Liver (tissue), 8 donors: ENCODE measurements at regions not wholly inside any gene's neighbourhood (a gene's known extent, or its start where the extent isn't known, plus 50 kb on each side); places are given as distances from the start of the nearest gene placed in this dataset.
A peak's percentile ranks its signal among the peaks of the same experiment; 100 is the strongest.

Experiments used
- DNase-seq: peaks from one replicate; pipeline ENCODE4 v3.0.0-alpha.2; 2017; ENCODE audit warnings: low spot score
- H3K27ac ChIP-seq, 2 donors: one replicate each; pipeline ENCODE4 v1.7.0; 2013; ENCODE audit warnings: inconsistent platforms in 2 of 2, low read length in 2 of 2, control low read depth in 1 of 2, low read depth in 1 of 2, mild to moderate bottlenecking in 1 of 2
- H3K27me3 ChIP-seq, 4 donors: one replicate each; pipeline versions ENCODE4 v1.6.1 to v1.7.0; 2013; ENCODE audit warnings: low read length in 3 of 4, inconsistent platforms in 1 of 4, mild to moderate bottlenecking in 1 of 4, moderate library complexity in 1 of 4; ENCODE audit not compliant: control insufficient read depth in 4 of 4, insufficient read depth in 4 of 4
- H3K36me3 ChIP-seq, 4 donors: one replicate each; pipeline versions ENCODE4 v1.6.1 to v1.7.0; 2013; ENCODE audit warnings: low read length in 3 of 4, mild to moderate bottlenecking in 3 of 4, low read depth in 1 of 4, moderate library complexity in 1 of 4; ENCODE audit not compliant: control insufficient read depth in 4 of 4, insufficient read depth in 3 of 4
- H3K4me1 ChIP-seq, 4 donors: one replicate each; pipeline versions ENCODE4 v1.6.1 to v1.7.0; 2013; ENCODE audit warnings: low read length in 3 of 4, mild to moderate bottlenecking in 3 of 4, moderate library complexity in 1 of 4; ENCODE audit not compliant: control insufficient read depth in 4 of 4, insufficient read depth in 4 of 4
- H3K4me3 ChIP-seq, 3 donors: one replicate each; pipeline versions ENCODE4 v1.6.1 to v1.7.0; 2013; ENCODE audit warnings: low read length in 3 of 3, control low read depth in 1 of 3, low read depth in 1 of 3, mild to moderate bottlenecking in 1 of 3
- H3K9ac ChIP-seq, 2 donors: one replicate each; pipeline ENCODE4 v1.7.0; 2013; ENCODE audit warnings: low read length in 2 of 2, mild to moderate bottlenecking in 2 of 2, moderate library complexity in 2 of 2, control low read depth in 1 of 2, low read depth in 1 of 2
- H3K9me3 ChIP-seq, 4 donors: one replicate each; pipeline versions ENCODE4 v1.6.1 to v1.7.0; 2013; ENCODE audit warnings: low read length in 3 of 4; ENCODE audit not compliant: control insufficient read depth in 4 of 4
- ATF3 ChIP-seq: IDR thresholded peaks from 2 replicates; pipeline ENCODE4 v1.6.1; 2016; ENCODE audit warnings: antibody characterized with exemption
- CTCF ChIP-seq: fragments of 150-350 bp; IDR thresholded peaks from 2 replicates; pipeline ENCODE4 v1.5.1; 2017; ENCODE audit warnings: improper control_type of control experiment, low read depth, low read length; ENCODE audit not compliant: missing input control
- EGR1 ChIP-seq, 2 donors: IDR thresholded peaks; 2 replicates each; pipeline ENCODE4 v1.6.1; 2016 to 2018; ENCODE audit warnings: antibody characterized with exemption in 2 of 2, low read depth in 2 of 2
- FOXA2 ChIP-seq: IDR thresholded peaks from 2 replicates; pipeline ENCODE4 v1.6.1; 2016; ENCODE audit warnings: antibody characterized with exemption
- GABPA ChIP-seq, 2 donors: IDR thresholded peaks in 1 of 2; conservative IDR thresholded peaks in 1 of 2; 2 replicates each; pipeline ENCODE4 v1.6.1; 2016; ENCODE audit warnings: antibody characterized with exemption in 2 of 2, mild to moderate bottlenecking in 1 of 2, moderate library complexity in 1 of 2
- HNF4A ChIP-seq, 2 donors: conservative IDR thresholded peaks; 2 replicates each; pipeline ENCODE4 v1.6.1; 2016; ENCODE audit warnings: antibody characterized with exemption in 2 of 2, mild to moderate bottlenecking in 2 of 2
- HNF4G ChIP-seq: IDR thresholded peaks from 2 replicates; pipeline ENCODE4 v1.6.1; 2016; ENCODE audit warnings: antibody characterized with exemption
- JUND ChIP-seq, 2 donors: IDR thresholded peaks; 2 replicates each; pipeline ENCODE4 v1.6.1; 2016; ENCODE audit warnings: antibody characterized with exemption in 2 of 2
- NR2F2 ChIP-seq: IDR thresholded peaks from 2 replicates; pipeline ENCODE4 v1.6.1; 2016; ENCODE audit warnings: antibody characterized with exemption
- RAD21 ChIP-seq, 2 donors: IDR thresholded peaks; 2 replicates each; pipeline ENCODE4 v1.6.1; 2016; ENCODE audit warnings: antibody characterized with exemption in 2 of 2, mild to moderate bottlenecking in 2 of 2
- REST ChIP-seq: IDR thresholded peaks from 2 replicates; pipeline ENCODE4 v1.6.1; 2016; ENCODE audit warnings: antibody characterized with exemption, mild to moderate bottlenecking
- RXRA ChIP-seq, 2 donors: IDR thresholded peaks; 2 replicates each; pipeline ENCODE4 v1.6.1; 2017 to 2018; ENCODE audit warnings: antibody characterized with exemption in 2 of 2, mild to moderate bottlenecking in 1 of 2
- SP1 ChIP-seq: IDR thresholded peaks from 2 replicates; pipeline ENCODE4 v1.6.1; 2018; ENCODE audit warnings: antibody characterized with exemption, mild to moderate bottlenecking
- YY1 ChIP-seq: IDR thresholded peaks from 2 replicates; pipeline ENCODE4 v1.6.1; 2016; ENCODE audit warnings: antibody characterized with exemption, mild to moderate bottlenecking
- ZBTB33 ChIP-seq: IDR thresholded peaks from 2 replicates; pipeline ENCODE4 v1.6.1; 2016; ENCODE audit warnings: antibody characterized with exemption
- WGBS: extraction: QIAGEN DNeasy Blood & Tissue Kit; methylation state at CpG from one replicate; pipeline ENCODE4 v1.1.7; 2013; 5-methylcytosine and 5-hydroxymethylcytosine counted together
- donor health status: healthy.
- donor health status: healthy.
- donor health status: healthy.
- donor health status: healthy.
- donor health status: healthy.

GRCh38 chr6:15974817-15975216 lies 154.1 kb upstream of the MYLIP start:
- TF ChIP-seq ATF3 (no peak), YY1 (no peak), FOXA2 (no peak)

GRCh38 chr6:15970517-15970916 lies 158.4 kb upstream of the MYLIP start:
- WGBS = 23% methylated on average over 3 of the region's 3 CpGs
- no peak overlapping the region for H3K4me3 ChIP-seq
- no peak for DNase-seq
- no peaks in the 10 kb centered on the region for H3K4me1 ChIP-seq
- H3K27me3 ChIP-seq = peaks cover 0 to 5% (median 0%) of the 10 kb centered on the region in 4 donors
- H3K9me3 ChIP-seq = peaks cover 0 to 12% (median 5%) of the 10 kb centered on the region in 4 donors
- H3K36me3 ChIP-seq = no peaks in the 10 kb centered on the region
- no peak overlapping the region for H3K9ac ChIP-seq
- TF ChIP-seq REST (no peak), NR2F2 (peak; percentile 77), HNF4A (conservative IDR thresholded peaks at IDR 0.05) (peak; percentile 33 to 71), JUND (IDR thresholded peaks at IDR 0.05) (no peak), SP1 (peak; percentile 29), FOXA2 (no peak), RXRA (IDR thresholded peaks at IDR 0.05) (peak; percentile 25 to 29), HNF4G (peak; percentile 4)
- no peak overlapping the region for H3K27ac ChIP-seq

More at GRCh38 chr6:15974817-15975216, 154.1 kb upstream of the MYLIP start:
- Histone ChIP-seq H3K9me3 (peaks cover 0 to 12% (median 5%) of the 10 kb centered on the region in 4 donors), H3K4me3 (no peak overlapping the region), H3K27me3 (peaks cover 0 to 2% (median under 1%) of the 10 kb centered on the region in 4 donors), H3K27ac (no peak overlapping the region), H3K4me1 (no peaks in the 10 kb centered on the region), H3K36me3 (no peaks in the 10 kb centered on the region), H3K9ac (no peak overlapping the region)
- no peak for DNase-seq
- 81% methylated on average over 2 of the region's 2 CpGs for WGBS

GRCh38 chr6:15969236-15969778 lies 159.6 kb upstream of the MYLIP start:
- H3K9me3 ChIP-seq = peaks cover 0 to 12% (median 5%) of the 10 kb centered on the region in 4 donors
- H3K27me3 ChIP-seq = peaks cover 0 to 5% (median 0%) of the 10 kb centered on the region in 4 donors
- no peak overlapping the region for H3K27ac ChIP-seq
- DNase-seq = no peak
- H3K4me3 ChIP-seq = no peak overlapping the region
- no peak overlapping the region for H3K9ac ChIP-seq
- no peaks in the 10 kb centered on the region for H3K4me1 ChIP-seq
- no peaks in the 10 kb centered on the region for H3K36me3 ChIP-seq
- WGBS = 94% methylated on average over 3 of the region's 3 CpGs
- TF ChIP-seq RXRA (IDR thresholded peaks at IDR 0.05) (no peak), EGR1 (IDR thresholded peaks at IDR 0.05; ENCODE audit: low read depth in 2 of 2) (no peak), ATF3 (no peak), HNF4G (no peak), RAD21 (IDR thresholded peaks at IDR 0.05) (no peak), ZBTB33 (no peak), CTCF (no peak), FOXA2 (no peak), SP1 (no peak), HNF4A (conservative IDR thresholded peaks at IDR 0.05) (no peak), JUND (IDR thresholded peaks at IDR 0.05) (no peak), NR2F2 (no peak), GABPA (IDR thresholded peaks at IDR 0.05 in 1 of 2, conservative IDR thresholded peaks at IDR 0.05 in 1 of 2) (no peak), YY1 (no peak)
